ENCODE measurements at regions not wholly inside any gene's neighbourhood (a gene's known extent, or its start where the extent isn't known, plus 50 kb on each side); places are given as distances from the start of the nearest gene placed in this dataset.

DNA sequence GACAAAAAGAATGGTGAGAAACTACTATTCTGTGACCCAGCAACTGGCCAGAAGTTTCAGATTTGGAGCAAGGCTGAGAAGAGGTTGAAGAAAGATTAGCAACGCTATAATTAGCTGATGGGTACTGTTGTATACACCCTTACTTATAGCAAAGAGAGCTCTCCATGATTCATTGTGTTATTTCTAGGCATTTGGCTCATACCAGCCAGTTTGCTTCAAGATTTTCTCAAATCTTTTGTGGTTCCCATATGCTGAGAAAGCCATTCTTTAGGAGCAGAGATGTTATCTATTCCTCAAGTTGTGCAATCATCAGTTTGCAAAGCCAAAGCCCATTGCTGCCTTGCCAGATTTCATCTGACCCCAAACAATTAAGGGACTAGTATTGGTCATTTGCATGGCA lies 179.4 kb downstream of the ETS1 start:
- DNase-seq, result no peak

DNA sequence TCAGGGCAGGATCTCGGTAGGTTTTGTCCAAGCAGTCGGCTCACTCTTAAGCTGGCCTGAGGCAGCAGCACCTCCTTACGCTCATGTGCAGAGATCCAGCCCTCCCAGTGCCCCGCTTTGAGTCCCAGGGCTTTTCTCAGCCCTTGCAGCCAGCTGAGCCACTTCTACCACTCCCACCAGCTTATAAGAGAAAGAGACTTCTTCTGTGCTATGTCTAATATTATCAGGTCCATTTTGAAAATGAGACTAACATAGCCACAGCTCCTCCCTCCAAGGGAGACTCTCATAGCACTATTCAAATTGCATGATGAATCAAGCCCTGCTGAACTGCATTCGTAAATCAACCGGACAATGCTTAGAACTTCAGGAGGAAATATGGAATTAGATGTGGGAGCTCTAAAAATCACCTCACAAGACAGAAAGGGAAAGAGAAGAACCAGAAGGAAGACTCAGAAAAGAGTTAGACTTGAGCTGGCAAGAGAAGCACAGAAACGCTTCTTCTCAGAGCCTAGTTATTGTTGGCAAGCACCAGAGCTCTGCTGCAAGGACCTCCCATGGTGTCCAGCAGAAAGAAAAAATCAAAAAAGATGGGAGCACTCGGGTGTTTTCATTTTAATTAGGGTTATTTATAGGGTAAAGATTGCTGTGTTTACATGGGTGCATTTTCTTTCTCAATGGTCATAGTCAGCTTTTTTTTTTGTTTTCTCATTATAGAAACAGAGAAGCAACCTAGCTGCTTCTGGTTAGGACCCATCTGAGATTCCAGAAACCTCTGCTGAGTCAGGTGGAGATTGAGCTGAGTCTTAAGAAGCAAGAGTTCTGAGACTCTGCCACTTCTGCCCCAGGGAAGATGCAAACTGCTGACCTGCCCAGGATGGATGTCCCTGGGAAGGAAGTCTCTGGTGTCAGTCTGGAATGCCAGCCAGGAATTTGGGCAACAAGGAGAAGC lies 181.4 kb downstream of the ETS1 start:
- DNase-seq, result no peak

DNA sequence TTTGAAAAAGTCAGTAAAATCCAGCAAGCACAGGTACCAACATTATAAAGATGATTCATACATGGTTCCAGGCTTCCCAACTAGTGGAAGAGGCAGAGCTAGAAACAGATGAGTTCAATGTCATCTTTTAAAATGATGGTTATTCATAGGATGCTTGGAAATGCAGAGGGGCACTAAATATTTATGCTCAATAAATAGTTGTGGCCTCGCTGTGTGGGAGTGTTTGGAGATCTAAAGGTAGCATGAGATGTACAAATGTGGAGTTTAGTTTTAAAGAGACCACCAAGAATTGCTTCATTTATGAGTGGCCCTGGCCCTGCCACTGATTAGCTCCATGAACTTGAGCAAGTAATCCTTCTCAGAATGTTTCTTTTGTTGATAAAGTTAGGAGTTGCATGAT lies 182.2 kb downstream of the ETS1 start:
- no peak for DNase-seq

DNA sequence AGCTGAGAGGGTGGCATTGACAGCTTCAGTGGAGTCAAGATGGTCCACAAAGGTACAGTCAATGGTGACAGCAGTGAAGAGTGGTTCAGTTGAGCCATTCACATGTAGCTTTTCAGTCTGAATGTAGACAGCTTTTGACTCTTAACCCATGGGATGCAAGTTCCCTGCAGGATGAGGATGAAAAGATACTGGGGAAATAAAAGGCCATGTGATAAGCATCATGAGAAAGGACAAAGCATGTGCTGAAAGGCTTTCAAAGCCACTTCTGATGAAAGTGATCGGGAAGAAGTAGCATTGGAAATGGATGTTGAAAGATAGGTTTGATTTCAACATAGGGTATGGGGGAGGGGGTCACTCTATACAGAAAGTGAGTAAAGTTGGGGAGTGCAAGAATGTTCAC lies 182.9 kb downstream of the ETS1 start:
- no peak for DNase-seq

DNA sequence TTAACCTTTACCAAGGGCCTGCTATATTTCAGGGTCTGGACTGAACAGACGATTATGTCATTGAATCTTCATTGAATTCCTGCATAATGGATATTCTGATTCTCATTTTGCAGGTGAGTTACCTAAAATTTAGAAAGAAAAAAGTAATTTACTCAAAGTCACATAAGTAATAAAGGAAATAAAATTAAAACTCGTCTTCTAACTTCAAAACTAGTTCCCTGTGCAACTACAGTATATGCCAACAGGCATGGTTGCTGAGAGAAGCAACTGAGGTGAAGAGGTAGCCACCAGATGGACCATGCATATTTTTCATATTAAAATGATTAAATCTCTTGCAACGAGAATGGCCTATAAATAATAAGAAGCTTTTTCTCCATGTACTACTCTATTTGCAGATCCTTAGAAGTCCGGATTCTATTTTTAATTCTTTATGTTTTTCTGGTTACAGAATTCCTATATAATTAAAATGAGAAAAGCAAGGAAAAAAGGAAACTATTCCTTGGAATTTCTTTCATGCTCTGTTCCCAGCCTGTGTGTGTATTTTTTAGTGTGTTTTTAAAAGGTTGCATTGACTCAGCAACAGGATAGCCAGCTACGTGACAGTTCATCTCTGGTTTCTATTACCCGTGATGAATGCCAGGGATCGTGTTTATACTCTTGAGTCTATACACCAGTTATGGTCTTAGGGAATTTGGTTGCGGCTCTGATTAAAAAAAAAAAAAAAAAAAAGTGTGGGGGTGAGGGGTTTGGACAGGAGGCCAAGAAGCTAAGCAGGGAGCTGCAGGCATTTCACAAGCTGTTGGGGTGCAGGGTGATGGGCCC lies 186.8 kb downstream of the ETS1 start:
- no peak for DNase-seq

DNA sequence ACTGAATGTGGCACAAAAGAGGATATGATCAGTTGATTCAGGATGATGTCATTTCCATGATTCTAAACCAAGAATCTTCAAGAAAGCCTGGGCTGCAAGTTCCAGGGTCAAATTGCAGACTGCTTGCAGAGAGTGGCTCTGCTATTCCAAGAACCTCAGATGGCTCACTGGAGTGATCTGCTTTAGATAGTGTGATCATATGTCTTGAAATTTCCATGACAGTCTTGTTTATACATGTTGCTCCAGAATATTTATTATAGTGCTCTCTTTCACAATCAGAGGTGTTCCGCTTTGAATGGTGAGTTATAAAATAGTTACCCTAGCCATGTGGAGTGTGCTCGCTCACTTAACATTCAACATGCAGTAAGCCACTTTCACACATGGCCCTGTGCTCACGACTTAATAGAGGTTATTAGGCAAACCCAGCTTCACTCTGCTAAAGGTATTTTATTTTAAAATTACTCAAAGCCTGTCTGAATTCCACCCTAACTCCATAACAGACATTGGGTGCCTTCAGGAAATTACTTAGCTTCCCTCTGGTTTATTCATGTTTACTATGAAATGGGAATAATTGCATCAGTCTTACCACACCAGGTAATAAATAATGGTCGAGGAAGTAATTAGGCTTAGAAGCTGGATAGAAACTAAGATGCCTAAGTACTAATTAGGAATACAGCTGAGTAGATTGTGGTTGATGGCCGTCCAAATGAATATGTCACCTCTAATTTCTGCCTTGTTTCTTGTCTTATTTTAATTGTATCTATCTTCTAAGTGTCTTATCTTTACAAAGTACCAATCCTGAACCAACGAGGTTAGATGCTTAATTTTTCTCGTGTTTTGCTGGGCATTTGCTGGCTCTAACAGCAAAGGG lies 187.9 kb downstream of the ETS1 start:
- no peak for DNase-seq

DNA sequence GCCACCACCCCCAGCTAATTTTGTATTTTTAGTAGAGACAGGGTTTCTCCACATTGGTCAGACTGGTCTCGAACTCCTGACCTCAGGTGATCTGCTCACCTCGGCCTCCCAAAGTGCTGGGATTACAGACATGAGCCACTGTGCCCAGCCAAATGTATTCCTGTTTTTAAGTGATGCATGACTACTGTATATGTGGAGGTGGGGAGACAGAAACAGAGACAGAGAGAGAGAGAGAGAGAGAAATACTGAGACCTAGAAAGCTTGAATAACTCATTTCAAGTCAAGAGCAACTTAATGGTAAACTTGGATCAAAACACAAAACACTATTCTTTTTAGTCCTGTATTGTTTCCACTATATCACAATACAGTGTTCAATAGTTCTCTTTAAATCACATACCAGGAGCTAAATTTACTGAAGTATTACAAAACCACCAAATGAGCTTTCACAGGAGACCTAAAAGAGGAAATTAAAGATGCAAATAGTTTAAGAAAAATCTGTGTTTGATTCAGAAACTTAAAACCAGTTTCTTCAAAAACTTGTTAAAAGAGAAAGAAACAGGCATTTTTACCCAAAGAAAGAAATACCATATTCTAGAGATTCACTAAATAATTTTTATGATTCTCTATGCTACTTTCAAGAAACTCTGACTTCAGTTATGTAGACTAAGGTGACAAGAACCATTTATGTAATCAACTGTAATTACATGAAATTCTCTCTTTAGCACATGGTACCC lies 188.7 kb downstream of the ETS1 start:
- DNase-seq, result no peak

GRCh38 chr11:128397362-128397761 lies 190.0 kb downstream of the ETS1 start:
- DNase-seq, result no peak

GRCh38 chr11:128394431-128395089 lies 192.8 kb downstream of the ETS1 start:
- DNase-seq, result no peak

DNA sequence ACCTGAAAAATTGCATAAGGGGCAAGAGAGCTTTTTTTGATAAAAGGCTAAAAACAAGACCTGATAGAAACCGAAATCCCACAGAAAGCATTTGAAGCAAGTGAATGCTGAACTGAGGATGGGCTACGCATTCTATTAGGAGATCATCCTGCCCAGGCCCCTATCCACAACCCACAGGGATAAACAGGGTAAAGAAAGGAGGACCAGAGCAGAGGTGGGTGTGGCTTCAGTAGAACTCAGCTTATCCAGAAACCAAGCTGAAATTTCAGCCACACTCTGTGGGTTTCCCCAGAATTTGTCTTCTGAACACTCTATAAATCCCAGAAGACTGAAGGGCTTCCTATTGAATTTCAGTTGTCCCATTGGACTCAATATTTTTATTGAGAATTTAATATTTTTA lies 195.1 kb downstream of the ETS1 start:
- no peak for DNase-seq

DNA sequence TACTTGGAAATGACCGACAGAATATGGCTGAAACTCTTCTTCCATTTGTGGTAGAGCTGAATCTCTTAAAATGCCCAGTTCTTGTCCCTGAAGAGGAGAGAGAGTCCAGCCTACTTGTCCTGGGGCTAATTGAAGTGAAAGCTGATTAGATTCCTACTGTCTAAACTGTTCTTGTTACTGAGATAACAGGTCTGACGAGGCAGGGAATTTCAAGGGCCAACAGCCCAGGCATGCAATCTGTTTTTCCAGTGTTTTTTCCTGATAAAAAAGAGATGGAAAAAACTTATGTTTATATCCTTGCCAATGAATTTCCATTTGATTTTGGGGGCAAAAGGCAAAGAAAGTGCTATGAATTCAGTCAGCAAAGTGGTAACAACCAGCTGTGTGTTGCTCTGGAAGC lies 195.5 kb downstream of the ETS1 start:
- DNase-seq, result no peak

- DNase-seq, result no peak
Observed at GRCh38 chr11:128390246-128390645, 197.1 kb downstream of the ETS1 start.

GRCh38 chr11:128389461-128389976 lies 197.8 kb downstream of the ETS1 start:
- no peak for DNase-seq

DNA sequence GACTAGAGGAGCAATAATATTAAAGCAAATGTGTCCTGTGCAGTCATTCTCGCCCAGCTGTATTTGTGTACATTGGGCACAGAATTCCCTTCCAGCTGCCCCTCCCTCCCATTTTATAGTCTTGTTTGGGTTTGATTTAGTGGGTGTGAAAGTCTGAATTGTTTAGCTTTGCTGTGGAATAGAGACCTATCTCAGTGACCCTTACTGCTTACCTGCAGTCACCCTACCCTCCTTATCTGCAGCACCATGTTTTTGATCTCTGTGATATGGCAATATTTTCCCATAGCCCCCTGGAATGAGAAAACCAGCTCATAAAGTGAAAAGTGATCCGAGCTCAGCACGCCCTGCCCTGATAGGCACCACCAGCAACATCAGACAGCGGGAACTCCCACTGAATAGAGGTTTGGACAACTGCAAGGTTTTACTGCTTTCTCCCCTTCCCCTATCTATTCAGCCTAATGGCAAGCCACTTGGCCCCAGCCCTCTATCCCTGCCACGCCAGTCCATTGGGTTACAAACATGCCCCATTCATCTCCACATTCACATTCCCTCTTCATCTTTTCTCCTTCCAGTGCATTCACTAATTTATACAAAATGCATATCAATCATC lies 199.0 kb downstream of the ETS1 start:
- no peak for DNase-seq

- DNase-seq, result no peak
Observed at GRCh38 chr11:128379587-128380580, 207.5 kb downstream of the ETS1 start.

- no peak for DNase-seq
Observed at GRCh38 chr11:128375961-128376360, 211.4 kb downstream of the ETS1 start.

DNA sequence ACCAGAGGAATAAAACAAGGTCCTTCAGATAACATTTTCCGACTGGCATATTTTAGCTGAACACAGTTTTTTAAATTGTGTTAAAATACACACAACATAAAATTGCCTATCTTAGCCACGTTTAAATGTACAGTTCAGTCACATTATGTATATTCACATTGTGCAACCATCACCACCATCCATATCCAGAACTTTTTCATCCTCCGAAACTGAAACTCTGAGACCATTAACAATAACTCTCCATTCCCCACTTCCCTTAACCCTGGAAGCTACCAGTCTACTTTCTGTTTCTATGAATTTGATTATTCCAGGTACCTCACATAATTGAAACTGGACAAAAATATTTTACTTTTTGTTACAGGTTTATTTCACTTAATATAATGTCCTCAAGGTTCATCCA lies 213.3 kb downstream of the ETS1 start:
- no peak for DNase-seq

- no peak for DNase-seq
Observed at GRCh38 chr11:128372977-128373376, 214.4 kb downstream of the ETS1 start.

DNA sequence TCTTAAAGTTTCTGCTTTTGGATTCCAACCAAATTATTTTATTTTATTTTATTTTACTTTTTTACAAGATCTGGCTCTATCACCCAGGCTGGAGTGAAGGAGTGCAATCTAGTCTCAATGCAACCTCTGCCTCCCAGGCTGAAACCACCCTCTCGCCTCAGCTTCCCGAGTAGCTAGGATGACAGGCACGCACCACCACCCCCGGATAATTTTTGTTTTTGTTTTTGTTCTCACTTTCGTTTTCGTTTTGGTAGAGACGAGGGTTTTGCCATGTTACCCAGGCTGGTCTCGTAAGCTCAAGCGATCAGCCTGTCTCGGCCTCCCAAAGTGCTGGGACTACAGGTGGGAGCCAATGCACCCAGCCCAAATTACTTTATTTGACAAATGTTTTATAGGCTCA lies 219.8 kb downstream of the ETS1 start:
- DNase-seq, result no peak

- DNase-seq, result no peak
Observed at GRCh38 chr11:128365044-128365443, 222.3 kb downstream of the ETS1 start.

Data from T1000 (cell line).